Transverse colon (tissue), 4 donors: ENCODE measurements at regions not wholly inside any gene's neighbourhood (a gene's known extent, or its start where the extent isn't known, plus 50 kb on each side); places are given as distances from the start of the nearest gene placed in this dataset.

ENCODE experiments used
- DNase-seq: peaks from one replicate; pipeline ENCODE4 v3.0.0-alpha.2; 2019
- H3K27ac ChIP-seq, 4 donors: fragments of 200-600 bp; sonication (generic); 2 replicates each; pipeline ENCODE4 v1.5.1; 2016 to 2018; ENCODE audit warnings: inconsistent platforms in 4 of 4
- H3K27me3 ChIP-seq: fragments of 200-600 bp; sonication (generic); 2 replicates; pipeline ENCODE4 v1.5.1; 2017; ENCODE audit warnings: inconsistent platforms
- H3K36me3 ChIP-seq, 4 donors: fragments of 200-600 bp; sonication (generic); 2 replicates each; pipeline ENCODE4 v1.5.1; 2017 to 2019; ENCODE audit warnings: inconsistent platforms in 4 of 4
- H3K4me1 ChIP-seq, 4 donors: fragments of 200-600 bp; sonication (generic); 2 replicates each; pipeline ENCODE4 v1.5.1; 2017 to 2020; ENCODE audit warnings: inconsistent platforms in 4 of 4
- H3K4me3 ChIP-seq, 4 donors: fragments of 200-600 bp; sonication (generic); 1 replicate in 1 of 4; 2 replicates in 3 of 4; pipeline versions ENCODE4 v1.5.1 to v1.6.1; 2017 to 2019; ENCODE audit warnings: inconsistent platforms in 4 of 4
- H3K9me3 ChIP-seq, 2 donors: fragments of 200-600 bp; sonication (generic); 2 replicates each; pipeline ENCODE4 v1.5.1; 2017 to 2019; ENCODE audit warnings: inconsistent platforms in 2 of 2
- CTCF ChIP-seq, 5 experiments: fragments of 200-600 bp in 3 of 5; fragments of 450-650 bp in 2 of 5; sonication (generic) in 3 of 5; IDR thresholded peaks; 1 replicate in 2 of 5; 2 replicates in 3 of 5; pipeline ENCODE4 v1.5.1; 2016 to 2017; ENCODE audit warnings: antibody characterized with exemption in 5 of 5, inconsistent platforms in 3 of 5, mild to moderate bottlenecking in 2 of 5, moderate library complexity in 1 of 5
- EP300 ChIP-seq: sonication (generic); formaldehyde crosslinking; IDR thresholded peaks from one replicate; pipeline ENCODE4 v1.6.1; 2017; ENCODE audit warnings: antibody characterized with exemption, low read depth
- POLR2A ChIP-seq: fragments of 450-650 bp; IDR thresholded peaks from one replicate; pipeline ENCODE4 v1.6.1; 2016; ENCODE audit warnings: antibody characterized with exemption, mild to moderate bottlenecking, moderate library complexity
- POLR2AphosphoS5 ChIP-seq, 3 donors: sonication (generic); formaldehyde crosslinking; IDR thresholded peaks; one replicate each; pipeline ENCODE4 v1.6.1; 2016; ENCODE audit warnings: antibody characterized with exemption in 3 of 3
- WGBS, 2 donors: methylation state at CpG; one replicate each; pipeline ENCODE4 v1.1.5; 2018; ENCODE audit warnings: low coverage in 1 of 2; 5-methylcytosine and 5-hydroxymethylcytosine counted together
- in situ Hi-C, 4 donors: fragments of 200-750 bp; cut with MboI; loops; one replicate each; pipeline versions ENCODE4 v1.15.0 to v1.15.1; 2017; ENCODE audit warnings: low sequenced_read_pairs in 3 of 4, low pct_ligation_motif_present in 1 of 4, low pct_unique_long_range_greater_than_20kb in 1 of 4
- intact Hi-C: fragments of 100-400 bp; cut with DNase I; formaldehyde crosslinking; loops from one replicate; pipeline ENCODE4 v1.15.1; 2023; ENCODE audit warnings: low total_unique reads

GRCh38 chr2:160876765-160877164 is 283.5 kb upstream of the TANK start:
- intact Hi-C loops (no loop called here), in situ Hi-C loops (no loop called here)
- H3K36me3 ChIP-seq: no peaks in the 10 kb centered on the region
- no peaks in the 10 kb centered on the region for H3K27me3 ChIP-seq
- no peak overlapping the region for H3K4me3 ChIP-seq
- TF ChIP-seq EP300: no peak
- TF ChIP-seq POLR2AphosphoS5 (IDR thresholded peaks at IDR 0.05): no peak
- no peak for TF ChIP-seq POLR2A
- no peak for TF ChIP-seq CTCF (IDR thresholded peaks at IDR 0.05)
- no peak overlapping the region for H3K27ac ChIP-seq
- no peaks in the 10 kb centered on the region for H3K9me3 ChIP-seq
- DNase-seq: no peak
- 77% methylated on average over 3 of the region's 3 CpGs; no CpG with 5 or more reads in 1 of the 2 donors for WGBS, 2 donors
- H3K4me1 ChIP-seq: no peaks in the 10 kb centered on the region

GRCh38 chr2:160878618-160879017 is 281.6 kb upstream of the TANK start:
- in situ Hi-C loops: no loop called here
- H3K27me3 ChIP-seq: no peaks in the 10 kb centered on the region
- H3K9me3 ChIP-seq: no peaks in the 10 kb centered on the region
- no peak overlapping the region for H3K27ac ChIP-seq
- no peaks in the 10 kb centered on the region for H3K4me1 ChIP-seq
- H3K4me3 ChIP-seq: no peak overlapping the region
- no peak for DNase-seq
- intact Hi-C loops: no loop called here
- H3K36me3 ChIP-seq: no peaks in the 10 kb centered on the region
- TF ChIP-seq CTCF (IDR thresholded peaks at IDR 0.05): no peak
- TF ChIP-seq EP300: no peak
- no peak for TF ChIP-seq POLR2AphosphoS5 (IDR thresholded peaks at IDR 0.05)
- no peak for TF ChIP-seq POLR2A

GRCh38 chr2:160882906-160883305 is 277.3 kb upstream of the TANK start:
- Histone ChIP-seq H3K36me3 (no peaks in the 10 kb centered on the region), H3K4me1 (no peaks in the 10 kb centered on the region), H3K9me3 (no peaks in the 10 kb centered on the region), H3K4me3 (no peak overlapping the region), H3K27ac (no peak overlapping the region), H3K27me3 (no peaks in the 10 kb centered on the region)
- no peak for DNase-seq
- in situ Hi-C loops: no loop called here
- TF ChIP-seq EP300: no peak
- TF ChIP-seq POLR2AphosphoS5 (IDR thresholded peaks at IDR 0.05): no peak
- TF ChIP-seq POLR2A: no peak
- TF ChIP-seq CTCF (IDR thresholded peaks at IDR 0.05): no peak
- intact Hi-C loops: no loop called here
- WGBS, 2 donors: 55 to 80% methylated on average over 3 of the region's 3 CpGs

- Histone ChIP-seq H3K9me3 (no peaks in the 10 kb centered on the region), H3K27ac (no peak overlapping the region), H3K36me3 (no peaks in the 10 kb centered on the region), H3K27me3 (no peaks in the 10 kb centered on the region), H3K4me1 (no peaks in the 10 kb centered on the region), H3K4me3 (no peak overlapping the region)
- 87 to 92% methylated on average over 5 to 6 of the region's 6 CpGs for WGBS, 2 donors
- no peak for DNase-seq
- in situ Hi-C loops: no loop called here
- TF ChIP-seq POLR2AphosphoS5 (IDR thresholded peaks at IDR 0.05) (no peak), POLR2A (no peak), EP300 (no peak), CTCF (IDR thresholded peaks at IDR 0.05) (no peak)
- intact Hi-C loops: no loop called here
Observed at GRCh38 chr2:160884056-160884455, 276.2 kb upstream of the TANK start.
